ENCODE measurements at regions not wholly inside any gene's neighbourhood (a gene's known extent, or its start where the extent isn't known, plus 50 kb on each side); places are given as distances from the start of the nearest gene placed in this dataset.
A peak's percentile ranks its signal among the peaks of the same experiment; 100 is the strongest.

GRCh38 chr11:116386118-116386699 lies 386.6 kb downstream of the BUD13 start:
- no peak overlapping the region for H3K4me3 ChIP-seq (ENCODE audit: low read depth, low read length)
- no peak for DNase-seq (ENCODE audit: low read depth)
- TF ChIP-seq, protein P1, sequence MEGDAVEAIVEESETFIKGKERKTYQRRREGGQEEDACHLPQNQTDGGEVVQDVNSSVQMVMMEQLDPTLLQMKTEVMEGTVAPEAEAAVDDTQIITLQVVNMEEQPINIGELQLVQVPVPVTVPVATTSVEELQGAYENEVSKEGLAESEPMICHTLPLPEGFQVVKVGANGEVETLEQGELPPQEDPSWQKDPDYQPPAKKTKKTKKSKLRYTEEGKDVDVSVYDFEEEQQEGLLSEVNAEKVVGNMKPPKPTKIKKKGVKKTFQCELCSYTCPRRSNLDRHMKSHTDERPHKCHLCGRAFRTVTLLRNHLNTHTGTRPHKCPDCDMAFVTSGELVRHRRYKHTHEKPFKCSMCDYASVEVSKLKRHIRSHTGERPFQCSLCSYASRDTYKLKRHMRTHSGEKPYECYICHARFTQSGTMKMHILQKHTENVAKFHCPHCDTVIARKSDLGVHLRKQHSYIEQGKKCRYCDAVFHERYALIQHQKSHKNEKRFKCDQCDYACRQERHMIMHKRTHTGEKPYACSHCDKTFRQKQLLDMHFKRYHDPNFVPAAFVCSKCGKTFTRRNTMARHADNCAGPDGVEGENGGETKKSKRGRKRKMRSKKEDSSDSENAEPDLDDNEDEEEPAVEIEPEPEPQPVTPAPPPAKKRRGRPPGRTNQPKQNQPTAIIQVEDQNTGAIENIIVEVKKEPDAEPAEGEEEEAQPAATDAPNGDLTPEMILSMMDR (IDR thresholded peaks at IDR 0.05; ENCODE audit: insufficient read depth, low read depth, low read length) = no peak

GRCh38 chr11:116384876-116385275 lies 387.9 kb downstream of the BUD13 start:
- TF ChIP-seq, protein P1 (IDR thresholded peaks at IDR 0.05; ENCODE audit: insufficient read depth, low read depth, low read length) = no peak
- DNase-seq (ENCODE audit: low read depth) = no peak
- no peak overlapping the region for H3K4me3 ChIP-seq (ENCODE audit: low read depth, low read length)

GRCh38 chr11:116384407-116384806 lies 388.4 kb downstream of the BUD13 start:
- DNase-seq (ENCODE audit: low read depth) = no peak
- TF ChIP-seq, protein P1 (IDR thresholded peaks at IDR 0.05; ENCODE audit: insufficient read depth, low read depth, low read length) = no peak
- H3K4me3 ChIP-seq (ENCODE audit: low read depth, low read length) = no peak overlapping the region

- peak; percentile 2 for DNase-seq (ENCODE audit: low read depth)
- TF ChIP-seq, protein P1 (IDR thresholded peaks at IDR 0.05; ENCODE audit: insufficient read depth, low read depth, low read length) = no peak
- H3K4me3 ChIP-seq (ENCODE audit: low read depth, low read length) = no peak overlapping the region
These were observed 393.5 kb downstream of the BUD13 start for GRCh38 chr11:116379185-116379828.

GRCh38 chr11:116376547-116376946 lies 396.2 kb downstream of the BUD13 start:
- no peak overlapping the region for H3K4me3 ChIP-seq (ENCODE audit: low read depth, low read length)
- TF ChIP-seq, protein P1 (IDR thresholded peaks at IDR 0.05; ENCODE audit: insufficient read depth, low read depth, low read length) = no peak
- no peak for DNase-seq (ENCODE audit: low read depth)

GRCh38 chr11:116376054-116376453 lies 396.7 kb downstream of the BUD13 start:
- no peak for DNase-seq (ENCODE audit: low read depth)
- TF ChIP-seq, protein P1 (IDR thresholded peaks at IDR 0.05; ENCODE audit: insufficient read depth, low read depth, low read length) = no peak

More at GRCh38 chr11:116376054-116376453, 396.7 kb downstream of the BUD13 start:
- no peak overlapping the region for H3K4me3 ChIP-seq (ENCODE audit: low read depth, low read length)
